HepG2 (cell line): ENCODE measurements at regions not wholly inside any gene's neighbourhood (a gene's known extent, or its start where the extent isn't known, plus 50 kb on each side); places are given as distances from the start of the nearest gene placed in this dataset.

Source experiments
- ATAC-seq: fragments of 200-7000 bp; cut with Tn5 transposase; 3 replicates; pipeline ENCODE4 v1.9.1; 2020; ENCODE audit warnings: mild to moderate bottlenecking, moderate library complexity
- BruUV-seq: library from RNA; stranded (reverse); fragments of 400-500 nt; replicated peaks from 2 replicates; lab custom pipeline; 2021; lab: Mats Ljungman, UMichigan
- CTCF ChIA-PET: fragments of 300-600 bp; formaldehyde crosslinking; extraction: SDS; loops from one replicate; lab custom pipeline; 2021; ENCODE audit warnings: low total read pairs, inconsistent platforms, low intra/inter-chr PET ratio; lab: Yijun Ruan, JAX
- POLR2A ChIA-PET: fragments of 350-600 bp; sonication (Branson Sonifier 250); formaldehyde crosslinking; loops from one replicate; lab custom pipeline; 2020; ENCODE audit warnings: antibody characterized with exemption, inconsistent platforms; lab: Yijun Ruan, JAX
- DNase-seq: peaks from one replicate; pipeline ENCODE4 v3.0.0-alpha.2; 2015; ENCODE audit warnings: low spot score
- FAIRE-seq: peaks from 3 replicates; lab custom pipeline; 2011; peaks lifted over from hg19 to GRCh38; lab: Jason Lieb, UNC
- H2AFZ ChIP-seq: one replicate; pipeline ENCODE4 v1.6.1; 2011; ENCODE audit warnings: low read length, inconsistent platforms
- H3K27ac ChIP-seq: fragments of 300-600 bp; 3 replicates; pipeline ENCODE4 v1.8.0; 2011; ENCODE audit warnings: mixed run types, mild to moderate bottlenecking, mixed read lengths, low read length, inconsistent platforms; ENCODE audit not compliant: insufficient read depth; ENCODE audit errors: extremely low read length
- H3K27me3 ChIP-seq, 2 experiments: fragments of 200-600 bp in 1 of 2; 2 replicates in 1 of 2; 3 replicates in 1 of 2; pipeline versions ENCODE4 v1.6.0 to v1.8.0; 2011; ENCODE audit warnings: low read length in 2 of 2, mild to moderate bottlenecking in 2 of 2, moderate library complexity in 2 of 2, inconsistent platforms in 1 of 2; ENCODE audit not compliant: insufficient read depth in 2 of 2, control insufficient read depth in 1 of 2
- H3K36me3 ChIP-seq, 2 experiments: fragments of 200-600 bp in 1 of 2; replicated peaks in 1 of 2; 2 replicates in 1 of 2; 3 replicates in 1 of 2; pipeline versions ENCODE4 v1.5.1 to v1.8.0; 2011; ENCODE audit warnings: low read length in 2 of 2, inconsistent platforms in 1 of 2; ENCODE audit not compliant: insufficient read depth in 2 of 2, control insufficient read depth in 1 of 2
- H3K4me1 ChIP-seq: 2 replicates; pipeline ENCODE4 v1.5.1; 2012; ENCODE audit warnings: low read length, inconsistent platforms; ENCODE audit not compliant: insufficient read depth
- H3K4me2 ChIP-seq: 2 replicates; pipeline ENCODE4 v1.6.0; 2011; ENCODE audit warnings: low read depth, low read length, inconsistent platforms
- H3K4me3 ChIP-seq, 3 experiments: fragments of 200-600 bp in 1 of 3; sonication (generic), shearing (Covaris generic) in 1 of 3; replicated peaks in 1 of 3; 2 replicates each; pipeline ENCODE4 v1.5.1; 2011 to 2016; ENCODE audit warnings: low read length in 3 of 3, inconsistent platforms in 2 of 3, low read depth in 2 of 3, mild to moderate bottlenecking in 2 of 3, control low read depth in 1 of 3, mixed read lengths in 1 of 3; ENCODE audit not compliant: insufficient read depth in 1 of 3
- H3K79me2 ChIP-seq: one replicate; pipeline ENCODE4 v1.6.1; 2011; ENCODE audit warnings: low read length, inconsistent platforms; ENCODE audit not compliant: insufficient read depth
- H3K9ac ChIP-seq: 2 replicates; pipeline ENCODE4 v1.6.0; 2011; ENCODE audit warnings: mild to moderate bottlenecking, low read depth, low read length, inconsistent platforms; ENCODE audit not compliant: insufficient read depth
- H3K9me3 ChIP-seq: 2 replicates; pipeline ENCODE4 v1.5.1; 2012; ENCODE audit warnings: mild to moderate bottlenecking, low read length
- H4K20me1 ChIP-seq: 2 replicates; pipeline ENCODE4 v1.6.0; 2011; ENCODE audit warnings: inconsistent platforms, mild to moderate bottlenecking, low read length, moderate library complexity; ENCODE audit not compliant: insufficient read depth
- ISL2 ChIP-seq: sonication (generic); formaldehyde crosslinking; IDR thresholded peaks from 2 replicates; pipeline ENCODE4 v1.5.0; 2020; ENCODE audit warnings: missing genetic modification reagents
- KLF9 ChIP-seq: IDR thresholded peaks from 2 replicates; pipeline ENCODE4 v1.6.1; 2016; ENCODE audit warnings: low read depth
- RAD21 ChIP-seq: fragments of 450-650 bp; formaldehyde crosslinking; IDR thresholded peaks from 2 replicates; pipeline ENCODE4 v1.5.0; 2020; ENCODE audit warnings: mild to moderate bottlenecking
- STAG1 ChIP-seq: sonication (generic); formaldehyde crosslinking; IDR thresholded peaks from 2 replicates; pipeline ENCODE4 v1.4.0; 2020; ENCODE audit warnings: missing genetic modification reagents
- ZFY ChIP-seq: sonication (generic); formaldehyde crosslinking; IDR thresholded peaks from 2 replicates; pipeline ENCODE4 v1.4.0; 2020; ENCODE audit warnings: missing genetic modification reagents
- ZMAT3 ChIP-seq: sonication (generic); formaldehyde crosslinking; conservative IDR thresholded peaks from 2 replicates; pipeline ENCODE4 v1.7.0; 2021; ENCODE audit warnings: missing genetic modification reagents
- ZNF382 ChIP-seq: sonication (generic); formaldehyde crosslinking; IDR thresholded peaks from 2 replicates; pipeline ENCODE4 v1.5.0; 2020; ENCODE audit warnings: missing genetic modification reagents, mild to moderate bottlenecking, borderline replicate concordance
- ZNF7 ChIP-seq: IDR thresholded peaks from 2 replicates; pipeline ENCODE4 v1.6.1; 2016; ENCODE audit warnings: missing biosample characterization, missing genetic modification reagents
- WGBS: methylation state at CpG from one replicate; pipeline ENCODE4 v1.1.6; 2017; ENCODE audit warnings: low lambda C conversion rate; 5-methylcytosine and 5-hydroxymethylcytosine counted together
- in situ Hi-C: cut with HindIII; loops from 2 replicates; pipeline ENCODE4 v1.10.0; 2017; ENCODE audit warnings: low pct_unique_long_range_greater_than_20kb; ENCODE audit not compliant: extremely low pct_ligation_motif_present
- intact Hi-C: fragments of 100-400 bp; cut with micrococcal nuclease; formaldehyde crosslinking; loops from one replicate; pipeline ENCODE4 v1.10.0; 2022; ENCODE audit not compliant: unreplicated experiment
- TF ChIP-seq, protein P1 (sequence below): IDR thresholded peaks from 2 replicates; pipeline ENCODE4 v1.6.1; 2016; ENCODE audit warnings: missing compliant biosample characterization, missing genetic modification reagents, borderline replicate concordance
- TF ChIP-seq, protein P2 (sequence below): sonication (generic); formaldehyde crosslinking; IDR thresholded peaks from 2 replicates; pipeline ENCODE4 v1.4.0; 2020; ENCODE audit warnings: missing genetic modification reagents
- TF ChIP-seq, protein P3 (sequence below): sonication (generic); formaldehyde crosslinking; IDR thresholded peaks from 2 replicates; pipeline ENCODE4 v1.5.0; 2020; ENCODE audit warnings: mild to moderate bottlenecking, missing genetic modification reagents, moderate library complexity
- TF ChIP-seq, protein P4 (sequence below): sonication (generic); formaldehyde crosslinking; IDR thresholded peaks from 2 replicates; pipeline ENCODE4 v1.4.0; 2020; ENCODE audit warnings: mild to moderate bottlenecking, missing genetic modification reagents
- TF ChIP-seq, protein P5 (sequence below): sonication (generic); formaldehyde crosslinking; IDR thresholded peaks from 2 replicates; pipeline ENCODE4 v1.4.0; 2020; ENCODE audit warnings: missing genetic modification reagents

DNA sequence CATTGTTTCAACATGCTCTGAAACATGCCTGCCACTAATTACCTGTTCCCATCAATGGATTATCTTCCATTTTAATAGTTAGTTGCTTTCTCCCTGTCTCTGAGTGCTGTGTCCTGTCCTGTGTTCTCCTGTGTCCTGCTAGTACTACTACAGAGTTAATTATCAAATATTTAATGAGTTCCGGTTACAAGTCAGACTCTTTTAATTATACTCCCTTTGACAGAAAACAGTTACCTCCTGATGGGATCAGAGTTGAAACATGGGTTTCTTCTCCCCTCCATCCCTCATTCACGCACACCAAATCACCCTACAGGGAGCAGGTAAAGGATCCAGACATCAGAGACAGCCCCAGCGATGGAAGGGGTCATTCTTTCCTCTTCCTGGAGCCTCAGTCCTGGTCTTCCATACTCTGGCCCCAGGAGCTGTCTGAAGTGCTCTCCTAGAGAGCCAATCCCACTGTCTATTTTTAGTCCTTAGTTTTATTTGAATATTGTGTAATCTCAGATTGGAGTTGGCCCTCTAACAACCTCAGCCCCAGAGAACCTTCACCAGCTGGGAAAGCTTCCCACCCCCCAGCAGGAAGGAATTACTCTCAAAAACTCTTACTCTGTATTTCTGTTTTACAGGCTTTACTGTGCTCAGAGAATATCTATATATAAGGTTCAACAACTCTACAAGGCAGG lies 137.0 kb upstream of the C2CD4B start (continued):
- TF ChIP-seq, protein P1, sequence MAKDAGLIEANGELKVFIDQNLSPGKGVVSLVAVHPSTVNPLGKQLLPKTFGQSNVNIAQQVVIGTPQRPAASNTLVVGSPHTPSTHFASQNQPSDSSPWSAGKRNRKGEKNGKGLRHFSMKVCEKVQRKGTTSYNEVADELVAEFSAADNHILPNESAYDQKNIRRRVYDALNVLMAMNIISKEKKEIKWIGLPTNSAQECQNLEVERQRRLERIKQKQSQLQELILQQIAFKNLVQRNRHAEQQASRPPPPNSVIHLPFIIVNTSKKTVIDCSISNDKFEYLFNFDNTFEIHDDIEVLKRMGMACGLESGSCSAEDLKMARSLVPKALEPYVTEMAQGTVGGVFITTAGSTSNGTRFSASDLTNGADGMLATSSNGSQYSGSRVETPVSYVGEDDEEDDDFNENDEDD (CRISPR knock-in tag): no peak
- TF ChIP-seq, protein P2, sequence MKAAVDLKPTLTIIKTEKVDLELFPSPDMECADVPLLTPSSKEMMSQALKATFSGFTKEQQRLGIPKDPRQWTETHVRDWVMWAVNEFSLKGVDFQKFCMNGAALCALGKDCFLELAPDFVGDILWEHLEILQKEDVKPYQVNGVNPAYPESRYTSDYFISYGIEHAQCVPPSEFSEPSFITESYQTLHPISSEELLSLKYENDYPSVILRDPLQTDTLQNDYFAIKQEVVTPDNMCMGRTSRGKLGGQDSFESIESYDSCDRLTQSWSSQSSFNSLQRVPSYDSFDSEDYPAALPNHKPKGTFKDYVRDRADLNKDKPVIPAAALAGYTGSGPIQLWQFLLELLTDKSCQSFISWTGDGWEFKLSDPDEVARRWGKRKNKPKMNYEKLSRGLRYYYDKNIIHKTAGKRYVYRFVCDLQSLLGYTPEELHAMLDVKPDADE (CRISPR knock-in tag): no peak
- no peak for TF ChIP-seq ZNF382 (CRISPR knock-in tag)
- TF ChIP-seq, all 625 proteins: peak for 0

DNA sequence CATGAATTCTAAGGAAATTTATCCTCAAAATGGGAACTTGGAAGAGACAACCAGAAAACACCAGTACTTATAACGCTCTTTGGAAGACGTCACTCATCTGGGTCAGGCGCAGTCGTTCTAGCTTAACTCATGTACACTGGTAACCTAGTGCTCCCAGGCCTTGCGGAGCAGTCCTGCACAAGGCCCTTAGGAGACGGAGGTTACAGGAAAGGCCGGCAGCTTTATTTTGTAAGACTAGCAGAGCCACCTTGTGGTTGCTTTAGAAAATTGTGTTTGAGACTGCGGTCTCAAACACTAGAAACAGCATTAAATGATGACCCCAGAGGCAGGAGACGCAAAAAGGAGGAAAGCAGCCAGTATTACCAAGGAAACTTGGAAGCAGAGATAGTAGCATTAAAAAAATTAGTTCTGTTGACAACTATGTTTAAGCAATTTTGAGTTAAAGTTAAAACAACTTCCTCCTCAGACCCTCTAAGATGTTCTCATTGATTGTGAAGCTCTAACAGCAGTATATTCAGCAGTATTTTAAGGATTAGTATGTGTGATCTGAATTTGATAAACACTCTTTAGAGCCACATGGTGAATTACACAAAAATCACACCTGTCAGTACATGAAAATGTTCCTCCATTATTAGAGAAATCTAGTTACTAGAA lies 141.9 kb upstream of the C2CD4B start:
- intact Hi-C loops: loop anchor here (1.0 to 5.0 kb wide), 2 partner anchors 66 to 235 kb away; no protein-coding TSS in a partner anchor
- in situ Hi-C loops: loop anchor here (25.0 kb wide), 1 partner anchor 445 kb away; no protein-coding TSS in a partner anchor
- CTCF ChIA-PET: interaction anchor here (1.2 to 1.8 kb wide), 3 partner anchors 66 to 342 kb away, joined by 4 read pairs; no protein-coding TSS in a partner anchor
- TF ChIP-seq, protein P3, sequence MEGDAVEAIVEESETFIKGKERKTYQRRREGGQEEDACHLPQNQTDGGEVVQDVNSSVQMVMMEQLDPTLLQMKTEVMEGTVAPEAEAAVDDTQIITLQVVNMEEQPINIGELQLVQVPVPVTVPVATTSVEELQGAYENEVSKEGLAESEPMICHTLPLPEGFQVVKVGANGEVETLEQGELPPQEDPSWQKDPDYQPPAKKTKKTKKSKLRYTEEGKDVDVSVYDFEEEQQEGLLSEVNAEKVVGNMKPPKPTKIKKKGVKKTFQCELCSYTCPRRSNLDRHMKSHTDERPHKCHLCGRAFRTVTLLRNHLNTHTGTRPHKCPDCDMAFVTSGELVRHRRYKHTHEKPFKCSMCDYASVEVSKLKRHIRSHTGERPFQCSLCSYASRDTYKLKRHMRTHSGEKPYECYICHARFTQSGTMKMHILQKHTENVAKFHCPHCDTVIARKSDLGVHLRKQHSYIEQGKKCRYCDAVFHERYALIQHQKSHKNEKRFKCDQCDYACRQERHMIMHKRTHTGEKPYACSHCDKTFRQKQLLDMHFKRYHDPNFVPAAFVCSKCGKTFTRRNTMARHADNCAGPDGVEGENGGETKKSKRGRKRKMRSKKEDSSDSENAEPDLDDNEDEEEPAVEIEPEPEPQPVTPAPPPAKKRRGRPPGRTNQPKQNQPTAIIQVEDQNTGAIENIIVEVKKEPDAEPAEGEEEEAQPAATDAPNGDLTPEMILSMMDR: peak; percentile 79
- TF ChIP-seq, protein P4, sequence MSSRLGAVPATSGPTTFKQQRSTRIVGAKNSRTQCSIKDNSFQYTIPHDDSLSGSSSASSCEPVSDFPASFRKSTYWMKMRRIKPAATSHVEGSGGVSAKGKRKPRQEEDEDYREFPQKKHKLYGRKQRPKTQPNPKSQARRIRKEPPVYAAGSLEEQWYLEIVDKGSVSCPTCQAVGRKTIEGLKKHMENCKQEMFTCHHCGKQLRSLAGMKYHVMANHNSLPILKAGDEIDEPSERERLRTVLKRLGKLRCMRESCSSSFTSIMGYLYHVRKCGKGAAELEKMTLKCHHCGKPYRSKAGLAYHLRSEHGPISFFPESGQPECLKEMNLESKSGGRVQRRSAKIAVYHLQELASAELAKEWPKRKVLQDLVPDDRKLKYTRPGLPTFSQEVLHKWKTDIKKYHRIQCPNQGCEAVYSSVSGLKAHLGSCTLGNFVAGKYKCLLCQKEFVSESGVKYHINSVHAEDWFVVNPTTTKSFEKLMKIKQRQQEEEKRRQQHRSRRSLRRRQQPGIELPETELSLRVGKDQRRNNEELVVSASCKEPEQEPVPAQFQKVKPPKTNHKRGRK: no peak
- TF ChIP-seq ZFY (CRISPR knock-in tag) (peak; percentile 27; the same call in 1 of the 2 replicates), ZNF7 (CRISPR knock-in tag) (no peak), ZMAT3 (CRISPR knock-in tag) (no peak), ISL2 (CRISPR knock-in tag) (0 out of 2 replicates have a peak, but pooled peaks have one; percentile 25), STAG1 (CRISPR knock-in tag) (peak; percentile 82), RAD21 (CRISPR knock-in tag) (peak; percentile 69), KLF9 (no peak)
- TF ChIP-seq, protein P5, sequence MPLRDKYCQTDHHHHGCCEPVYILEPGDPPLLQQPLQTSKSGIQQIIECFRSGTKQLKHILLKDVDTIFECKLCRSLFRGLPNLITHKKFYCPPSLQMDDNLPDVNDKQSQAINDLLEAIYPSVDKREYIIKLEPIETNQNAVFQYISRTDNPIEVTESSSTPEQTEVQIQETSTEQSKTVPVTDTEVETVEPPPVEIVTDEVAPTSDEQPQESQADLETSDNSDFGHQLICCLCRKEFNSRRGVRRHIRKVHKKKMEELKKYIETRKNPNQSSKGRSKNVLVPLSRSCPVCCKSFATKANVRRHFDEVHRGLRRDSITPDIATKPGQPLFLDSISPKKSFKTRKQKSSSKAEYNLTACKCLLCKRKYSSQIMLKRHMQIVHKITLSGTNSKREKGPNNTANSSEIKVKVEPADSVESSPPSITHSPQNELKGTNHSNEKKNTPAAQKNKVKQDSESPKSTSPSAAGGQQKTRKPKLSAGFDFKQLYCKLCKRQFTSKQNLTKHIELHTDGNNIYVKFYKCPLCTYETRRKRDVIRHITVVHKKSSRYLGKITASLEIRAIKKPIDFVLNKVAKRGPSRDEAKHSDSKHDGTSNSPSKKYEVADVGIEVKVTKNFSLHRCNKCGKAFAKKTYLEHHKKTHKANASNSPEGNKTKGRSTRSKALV: 0 out of 2 replicates have a peak, but pooled peaks have one; percentile 37

More for the DNA sequence above, 141.9 kb upstream of the C2CD4B start:
- DNase-seq (peak; percentile 73), FAIRE-seq (peak; percentile 72), ATAC-seq (peak; percentile 96)
- no peak overlapping the region for H3K27ac ChIP-seq
- no peak overlapping the region for H2AFZ ChIP-seq
- H3K4me3 ChIP-seq: no peak overlapping the region
- no peaks in the 10 kb centered on the region for H3K36me3 ChIP-seq
- peaks cover 1 to 15% of the 10 kb centered on the region in 2 experiments; a peak in 3 of 5 replicates for H3K27me3 ChIP-seq
- no TSS peak for BruUV-seq
- no peak overlapping the region for H3K4me2 ChIP-seq
- POLR2A ChIA-PET: no interaction called here
- no peaks in the 10 kb centered on the region for H3K9me3 ChIP-seq
- H3K79me2 ChIP-seq: no peaks in the 10 kb centered on the region
- H3K4me1 ChIP-seq: no peaks in the 10 kb centered on the region
- no peak overlapping the region for H3K9ac ChIP-seq
- no peaks in the 10 kb centered on the region for H4K20me1 ChIP-seq
- WGBS: 9% methylated on average over 9 of the region's 9 CpGs
